22Rv1 (cell line): ENCODE measurements at regions not wholly inside any gene's neighbourhood (a gene's known extent, or its start where the extent isn't known, plus 50 kb on each side); places are given as distances from the start of the nearest gene placed in this dataset.

Experiments used
- ZFX ChIP-seq: fragments of 450-650 bp; IDR thresholded peaks from 2 replicates; pipeline ENCODE4 v1.6.1; 2017; ENCODE audit warnings: antibody characterized with exemption, borderline replicate concordance
- TF ChIP-seq, protein P1 (sequence below): fragments of 450-650 bp; IDR thresholded peaks from 2 replicates; pipeline ENCODE4 v1.5.1; 2017; ENCODE audit warnings: mild to moderate bottlenecking

GRCh38 chr5:135155616-135156214 lies 121.7 kb upstream of the PITX1 start:
- TF ChIP-seq, protein P1, sequence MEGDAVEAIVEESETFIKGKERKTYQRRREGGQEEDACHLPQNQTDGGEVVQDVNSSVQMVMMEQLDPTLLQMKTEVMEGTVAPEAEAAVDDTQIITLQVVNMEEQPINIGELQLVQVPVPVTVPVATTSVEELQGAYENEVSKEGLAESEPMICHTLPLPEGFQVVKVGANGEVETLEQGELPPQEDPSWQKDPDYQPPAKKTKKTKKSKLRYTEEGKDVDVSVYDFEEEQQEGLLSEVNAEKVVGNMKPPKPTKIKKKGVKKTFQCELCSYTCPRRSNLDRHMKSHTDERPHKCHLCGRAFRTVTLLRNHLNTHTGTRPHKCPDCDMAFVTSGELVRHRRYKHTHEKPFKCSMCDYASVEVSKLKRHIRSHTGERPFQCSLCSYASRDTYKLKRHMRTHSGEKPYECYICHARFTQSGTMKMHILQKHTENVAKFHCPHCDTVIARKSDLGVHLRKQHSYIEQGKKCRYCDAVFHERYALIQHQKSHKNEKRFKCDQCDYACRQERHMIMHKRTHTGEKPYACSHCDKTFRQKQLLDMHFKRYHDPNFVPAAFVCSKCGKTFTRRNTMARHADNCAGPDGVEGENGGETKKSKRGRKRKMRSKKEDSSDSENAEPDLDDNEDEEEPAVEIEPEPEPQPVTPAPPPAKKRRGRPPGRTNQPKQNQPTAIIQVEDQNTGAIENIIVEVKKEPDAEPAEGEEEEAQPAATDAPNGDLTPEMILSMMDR = no peak
- no peak for TF ChIP-seq ZFX
